ENCODE measurements at regions not wholly inside any gene's neighbourhood (a gene's known extent, or its start where the extent isn't known, plus 50 kb on each side); places are given as distances from the start of the nearest gene placed in this dataset.

DNA sequence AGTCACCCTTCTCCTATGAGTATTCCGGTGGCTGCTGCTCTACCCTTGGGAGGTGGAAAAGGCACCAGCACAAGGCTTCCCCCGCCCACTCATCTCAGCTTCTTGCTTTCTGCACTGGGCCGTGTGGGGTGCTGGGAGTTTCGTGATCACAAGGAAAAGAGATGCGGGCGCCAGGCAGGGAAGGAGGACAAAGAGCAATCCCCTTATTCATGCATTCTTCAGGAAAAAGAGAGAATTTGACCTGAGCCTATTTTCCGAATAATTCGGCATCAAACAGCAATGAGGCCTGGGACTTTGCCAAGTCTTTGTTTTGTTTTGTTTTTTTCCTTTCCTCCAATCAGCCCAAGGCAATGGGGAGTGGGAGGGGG lies 102.2 kb upstream of the LPP start (continued):
- no peak for TF ChIP-seq CBX3 (IDR thresholded peaks at IDR 0.05; ENCODE audit: low read depth)

DNA sequence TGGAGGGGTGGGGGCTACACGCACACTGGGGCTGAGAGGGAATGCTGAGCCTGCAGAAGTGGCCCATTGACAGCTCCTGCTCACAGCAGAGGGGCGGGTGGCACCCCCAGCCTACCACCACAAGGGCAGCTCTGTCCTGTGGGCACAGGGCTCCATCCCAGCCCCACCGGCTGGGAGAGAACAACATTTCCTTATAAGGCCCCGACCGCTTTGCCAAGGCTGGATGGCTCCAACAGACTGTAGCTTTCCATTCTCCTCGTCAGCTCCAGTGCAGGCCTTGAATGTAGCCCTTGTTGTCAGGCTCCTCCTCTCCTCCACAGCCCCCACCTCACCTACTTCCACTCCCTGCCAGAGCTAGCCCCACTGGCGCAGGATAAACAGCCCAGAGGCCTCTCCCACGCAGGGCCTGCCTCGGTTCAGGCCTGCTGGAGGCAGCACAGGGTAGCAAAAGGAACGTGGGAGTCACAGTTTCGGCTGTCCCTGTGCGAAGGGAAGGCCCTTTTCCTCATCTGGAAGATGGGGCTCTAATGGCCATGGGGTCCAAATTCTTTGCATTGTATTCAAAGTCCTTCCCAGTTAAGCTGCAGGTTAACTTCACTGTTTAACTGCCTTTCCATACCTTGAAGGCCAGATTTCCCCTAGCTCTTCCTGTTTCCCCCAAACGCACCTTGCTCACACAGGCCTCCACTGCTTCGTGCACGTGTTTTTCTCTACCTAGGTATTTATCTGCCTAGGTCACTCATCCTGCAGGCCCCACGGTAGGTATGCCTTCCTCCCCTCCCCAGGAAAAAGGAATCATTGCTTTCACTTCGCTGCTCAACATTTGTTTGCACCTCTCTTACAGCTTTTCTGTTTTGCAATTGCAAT lies 101.6 kb upstream of the LPP start:
- peak; percentile 61 for TF ChIP-seq RAD21 (IDR thresholded peaks at IDR 0.05; ENCODE audit: low read depth)
- peak in 2 of 3 experiments; percentile 9 to 17; a peak in 2 of 6 replicates for TF ChIP-seq CTCF (IDR thresholded peaks at IDR 0.05 in 2 of 3, conservative IDR thresholded peaks at IDR 0.05 in 1 of 3; ENCODE audit: borderline replicate concordance in 1 of 3, insufficient read depth in 1 of 3, low read depth in 2 of 3, low read length in 2 of 3)
- no peak for TF ChIP-seq YY1 (IDR thresholded peaks at IDR 0.05; ENCODE audit: extremely low read depth, insufficient replicate concordance, low read depth, low read length)
- ChIA-PET CTCF (interaction anchor here (1.0 kb wide), 1 partner anchor 311 kb away, joined by 3 read pairs; no protein-coding TSS in a partner anchor), POLR2A (no interaction called here), RAD21 (ENCODE audit: low non-redundant PET in 1 of 2, low total read pairs in 2 of 2, uncharacterized antibody in 2 of 2, unreplicated experiment in 2 of 2) (no interaction called here)
- Histone ChIP-seq H3K4me2 (ENCODE audit: low read length) (no peak overlapping the region), H3K27ac (ENCODE audit: low read depth, low read length) (no peak overlapping the region), H2AFZ (ENCODE audit: low read depth, low read length, poor library complexity, severe bottlenecking) (no peak overlapping the region), H3K9ac (ENCODE audit: low read length) (no peak overlapping the region), H3K79me2 (ENCODE audit: insufficient read depth, low read length) (no peaks in the 10 kb centered on the region), H3K9me2 (ENCODE audit: insufficient read depth) (no peaks in the 10 kb centered on the region), H3K27me3 (ENCODE audit: insufficient read depth, low read length) (no peaks in the 10 kb centered on the region), H4K20me1 (ENCODE audit: insufficient read depth) (no peaks in the 10 kb centered on the region), H3K9me3 (ENCODE audit: control insufficient read depth in 1 of 2, insufficient read depth in 1 of 2, low read depth in 1 of 2, low read length in 2 of 2) (no peaks in the 10 kb centered on the region), H3K36me3 (ENCODE audit: control insufficient read depth in 1 of 2, insufficient read depth in 2 of 2, low read length in 2 of 2) (no peaks in the 10 kb centered on the region), H3K4me1 (ENCODE audit: control insufficient read depth in 1 of 2, insufficient read depth in 2 of 2, low read length in 2 of 2) (no peaks in the 10 kb centered on the region), H3K4me3 (replicated peaks in 1 of 2; ENCODE audit: low read depth in 1 of 2, low read length in 2 of 2) (no peak overlapping the region)
- ATAC-seq = no peak
- intact Hi-C loops (cut with micrococcal nuclease) = no loop called here
- DNase-seq (ENCODE audit: low read depth, low spot score) = no peak
- BruUV-seq (replicated peaks) = no TSS peak

GRCh38 chr3:188053036-188053340 lies 101.0 kb upstream of the LPP start:
- intact Hi-C loops (cut with micrococcal nuclease) = no loop called here
- ChIA-PET RAD21 (ENCODE audit: low non-redundant PET in 1 of 2, low total read pairs in 2 of 2, uncharacterized antibody in 2 of 2, unreplicated experiment in 2 of 2) (no interaction called here), CTCF (interaction anchor here (1.0 kb wide), 1 partner anchor 312 kb away, joined by 3 read pairs; no protein-coding TSS in a partner anchor), POLR2A (no interaction called here)
- H3K27me3 ChIP-seq (ENCODE audit: insufficient read depth, low read length) = no peaks in the 10 kb centered on the region
- no peaks in the 10 kb centered on the region for H4K20me1 ChIP-seq (ENCODE audit: insufficient read depth)
- no peaks in the 10 kb centered on the region for H3K79me2 ChIP-seq (ENCODE audit: insufficient read depth, low read length)
- no peak overlapping the region for H3K4me3 ChIP-seq (replicated peaks in 1 of 2; ENCODE audit: low read depth in 1 of 2, low read length in 2 of 2)
- no peak overlapping the region for H3K4me2 ChIP-seq (ENCODE audit: low read length)
- ATAC-seq (no peak), DNase-seq (ENCODE audit: low read depth, low spot score) (no peak)
- no peaks in the 10 kb centered on the region for H3K9me2 ChIP-seq (ENCODE audit: insufficient read depth)
- no peak overlapping the region for H3K9ac ChIP-seq (ENCODE audit: low read length)
- H3K4me1 ChIP-seq (ENCODE audit: control insufficient read depth in 1 of 2, insufficient read depth in 2 of 2, low read length in 2 of 2) = no peaks in the 10 kb centered on the region
- H3K9me3 ChIP-seq (ENCODE audit: control insufficient read depth in 1 of 2, insufficient read depth in 1 of 2, low read depth in 1 of 2, low read length in 2 of 2) = no peaks in the 10 kb centered on the region
- no peak overlapping the region for H3K27ac ChIP-seq (ENCODE audit: low read depth, low read length)
- no peak overlapping the region for H2AFZ ChIP-seq (ENCODE audit: low read depth, low read length, poor library complexity, severe bottlenecking)
- H3K36me3 ChIP-seq (ENCODE audit: control insufficient read depth in 1 of 2, insufficient read depth in 2 of 2, low read length in 2 of 2) = no peaks in the 10 kb centered on the region
- no TSS peak for BruUV-seq (replicated peaks)
- no peak for TF ChIP-seq RAD21 (IDR thresholded peaks at IDR 0.05; ENCODE audit: low read depth)
- TF ChIP-seq TCF7L2 (IDR thresholded peaks at IDR 0.05; ENCODE audit: borderline replicate concordance, extremely low read depth, insufficient read depth, insufficient read length) = no peak
- TF ChIP-seq EGR1 (IDR thresholded peaks at IDR 0.05; ENCODE audit: low read depth) = no peak
- no peak for TF ChIP-seq SRF (IDR thresholded peaks at IDR 0.05; ENCODE audit: low read depth)
- TF ChIP-seq REST (IDR thresholded peaks at IDR 0.05; ENCODE audit: low read depth) = no peak
- TF ChIP-seq POLR2A (IDR thresholded peaks at IDR 0.05; ENCODE audit: borderline replicate concordance, extremely low read depth, insufficient read depth, insufficient read length) = no peak
- TF ChIP-seq, protein P1, sequence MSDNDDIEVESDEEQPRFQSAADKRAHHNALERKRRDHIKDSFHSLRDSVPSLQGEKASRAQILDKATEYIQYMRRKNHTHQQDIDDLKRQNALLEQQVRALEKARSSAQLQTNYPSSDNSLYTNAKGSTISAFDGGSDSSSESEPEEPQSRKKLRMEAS (IDR thresholded peaks at IDR 0.05) = no peak
- TF ChIP-seq ZNF274 (IDR thresholded peaks at IDR 0.05; ENCODE audit: low read depth, low read length) = no peak
- no peak for TF ChIP-seq ATF3 (IDR thresholded peaks at IDR 0.05)

Data from HCT116 (cell line).